WTC11 (cell line): ENCODE measurements at regions not wholly inside any gene's neighbourhood (a gene's known extent, or its start where the extent isn't known, plus 50 kb on each side); places are given as distances from the start of the nearest gene placed in this dataset.

Source experiments
- ATAC-seq: fragments of 200-7000 bp; cut with Tn5 transposase; 2 replicates; pipeline ENCODE4 v1.10.0; 2021; ENCODE audit warnings: mild to moderate bottlenecking, moderate library complexity
- CTCF ChIA-PET: fragments of 300-600 bp; sonication (Branson Sonifier 250); formaldehyde crosslinking; loops from one replicate; lab custom pipeline; 2021; ENCODE audit warnings: antibody characterized with exemption; lab: Charles Lee
- POLR2A ChIA-PET: fragments of 350-600 bp; sonication (Branson Sonifier 250); formaldehyde crosslinking; loops from one replicate; lab custom pipeline; 2021; ENCODE audit warnings: antibody characterized with exemption; lab: Charles Lee
- DNase-seq: peaks from one replicate; pipeline ENCODE4 v3.0.0; 2021; ENCODE audit warnings: low spot score
- H3K27ac Mint-ChIP-seq: 2 replicates; pipeline ENCODE4 v1.8.0; 2021; ENCODE audit warnings: mixed read lengths
- H3K27me3 Mint-ChIP-seq: 2 replicates; pipeline ENCODE4 v1.8.0; 2021; ENCODE audit warnings: low read depth, mild to moderate bottlenecking, moderate library complexity, mixed read lengths
- H3K36me3 Mint-ChIP-seq: 2 replicates; pipeline ENCODE4 v1.8.0; 2021; ENCODE audit warnings: mixed read lengths
- H3K4me1 Mint-ChIP-seq: 2 replicates; pipeline ENCODE4 v1.8.0; 2022; ENCODE audit warnings: mixed read lengths
- H3K4me3 Mint-ChIP-seq: 2 replicates; pipeline ENCODE4 v1.8.0; 2021; ENCODE audit warnings: mild to moderate bottlenecking, moderate library complexity, mixed read lengths
- H3K9me3 Mint-ChIP-seq: 2 replicates; pipeline ENCODE4 v1.8.0; 2021; ENCODE audit warnings: mixed read lengths
- AFF4 ChIP-seq: sonication (generic); formaldehyde crosslinking; IDR thresholded peaks from 2 replicates; pipeline ENCODE4 v1.8.1; 2023; ENCODE audit warnings: mild to moderate bottlenecking, missing genetic modification reagents, borderline replicate concordance
- FOXP1 ChIP-seq: sonication (generic); formaldehyde crosslinking; IDR thresholded peaks from 2 replicates; pipeline ENCODE4 v1.8.0; 2022; ENCODE audit warnings: missing genetic modification reagents, mild to moderate bottlenecking, moderate library complexity, borderline replicate concordance
- GTF2I ChIP-seq: fragments of 250-450 bp; sonication (Bioruptor Pico); conservative IDR thresholded peaks from 2 replicates; pipeline ENCODE4 v1.4.0; 2021; ENCODE audit warnings: mild to moderate bottlenecking
- IRF2 ChIP-seq: sonication (generic); formaldehyde crosslinking; IDR thresholded peaks from 2 replicates; pipeline ENCODE4 v1.8.0; 2022; ENCODE audit warnings: low read depth, missing genetic modification reagents, borderline replicate concordance
- SMAD3 ChIP-seq: sonication (generic); formaldehyde crosslinking; IDR thresholded peaks from 2 replicates; pipeline ENCODE4 v1.8.0; 2022; ENCODE audit warnings: missing genetic modification reagents, mild to moderate bottlenecking, borderline replicate concordance
- TP53 ChIP-seq: sonication (generic); formaldehyde crosslinking; IDR thresholded peaks from 2 replicates; pipeline ENCODE4 v1.8.1; 2023; ENCODE audit warnings: mild to moderate bottlenecking, missing genetic modification reagents
- ZNF396 ChIP-seq: fragments of 250-450 bp; sonication (Bioruptor Pico); IDR thresholded peaks from 2 replicates; pipeline ENCODE4 v1.8.0; 2021; ENCODE audit warnings: mild to moderate bottlenecking, moderate library complexity, borderline replicate concordance
- ZNF532 ChIP-seq: fragments of 250-450 bp; sonication (Bioruptor Pico); IDR thresholded peaks from 2 replicates; pipeline ENCODE4 v1.9.0; 2021; ENCODE audit warnings: mild to moderate bottlenecking, borderline replicate concordance
- ZSCAN18 ChIP-seq: fragments of 250-450 bp; sonication (Bioruptor Pico); IDR thresholded peaks from 2 replicates; pipeline ENCODE4 v2.1.2; 2022; ENCODE audit warnings: mild to moderate bottlenecking, moderate library complexity
- TF ChIP-seq, protein P1 (sequence below): sonication (generic); formaldehyde crosslinking; IDR thresholded peaks from 2 replicates; pipeline ENCODE4 v1.8.1; 2022; ENCODE audit warnings: missing genetic modification reagents, borderline replicate concordance
- TF ChIP-seq, protein P2 (sequence below): fragments of 250-450 bp; sonication (Bioruptor Pico); conservative IDR thresholded peaks from 2 replicates; pipeline ENCODE4 v1.9.0; 2021; ENCODE audit warnings: mild to moderate bottlenecking
- TF ChIP-seq, protein P3 (sequence below): sonication (generic); formaldehyde crosslinking; IDR thresholded peaks from 2 replicates; pipeline ENCODE4 v1.8.0; 2023; ENCODE audit warnings: missing genetic modification reagents, mild to moderate bottlenecking, borderline replicate concordance

DNA sequence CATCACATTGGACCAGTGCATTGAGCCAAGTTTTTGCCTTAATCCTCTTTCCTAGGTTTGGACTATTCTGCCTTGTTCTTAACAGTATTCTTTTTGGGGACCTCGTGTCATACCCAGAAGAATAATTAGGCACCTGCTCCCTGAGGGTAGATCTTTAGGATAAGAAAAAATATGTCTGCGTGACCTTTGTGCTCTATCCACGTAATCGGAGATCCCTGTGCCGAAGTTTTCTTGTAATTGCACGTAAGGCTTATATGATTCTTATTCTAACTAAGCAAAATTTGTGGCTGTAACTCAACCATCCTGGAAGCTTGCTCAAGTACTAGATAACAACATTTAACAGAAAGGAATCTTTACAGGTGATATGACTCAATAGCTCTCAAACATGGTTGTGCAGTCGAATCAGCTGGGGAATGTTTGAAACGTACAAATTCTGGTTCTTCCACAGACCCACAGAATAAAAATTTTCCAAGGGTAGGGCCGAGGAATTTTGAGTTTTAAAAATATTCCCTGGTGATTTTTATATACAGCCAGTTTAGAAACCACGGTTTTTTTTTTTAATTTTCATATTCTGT, 344.3 kb downstream of the GBA3 start (continued):
- TF ChIP-seq AFF4 (CRISPR knock-in tag) (no peak), TP53 (no peak), FOXP1 (no peak), ZNF532 (CRISPR knock-in tag) (no peak)

DNA sequence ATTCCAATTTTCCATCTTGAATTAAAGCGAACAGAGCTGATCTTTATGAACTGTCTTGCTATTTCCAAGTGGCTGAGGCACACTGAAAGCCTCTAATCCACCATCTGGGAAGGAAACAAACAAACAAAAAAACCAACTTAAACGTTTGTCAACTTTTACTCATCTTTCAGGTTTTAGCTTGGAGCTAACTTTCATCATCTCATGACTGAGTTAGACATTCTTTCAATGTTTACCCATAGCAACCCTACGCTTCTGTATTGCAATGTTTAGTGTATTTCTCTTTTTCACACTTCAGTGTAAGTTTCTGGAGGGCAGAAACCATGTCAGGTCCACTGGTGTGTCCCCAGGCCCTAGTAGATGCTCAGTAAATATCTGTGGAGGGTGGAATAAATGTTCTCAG, 343.8 kb downstream of the GBA3 start:
- DNase-seq (no peak), ATAC-seq (no peak)
- H3K4me3 Mint-ChIP-seq = no peak overlapping the region
- H3K36me3 Mint-ChIP-seq = no peaks in the 10 kb centered on the region
- H3K4me1 Mint-ChIP-seq = peaks cover 34% of the 10 kb centered on the region
- H3K9me3 Mint-ChIP-seq = peaks cover 7% of the 10 kb centered on the region
- ChIA-PET CTCF (no interaction called here), POLR2A (no interaction called here)
- peaks cover 26% of the 10 kb centered on the region for H3K27me3 Mint-ChIP-seq
- H3K27ac Mint-ChIP-seq = no peak overlapping the region
- TF ChIP-seq, protein P1, sequence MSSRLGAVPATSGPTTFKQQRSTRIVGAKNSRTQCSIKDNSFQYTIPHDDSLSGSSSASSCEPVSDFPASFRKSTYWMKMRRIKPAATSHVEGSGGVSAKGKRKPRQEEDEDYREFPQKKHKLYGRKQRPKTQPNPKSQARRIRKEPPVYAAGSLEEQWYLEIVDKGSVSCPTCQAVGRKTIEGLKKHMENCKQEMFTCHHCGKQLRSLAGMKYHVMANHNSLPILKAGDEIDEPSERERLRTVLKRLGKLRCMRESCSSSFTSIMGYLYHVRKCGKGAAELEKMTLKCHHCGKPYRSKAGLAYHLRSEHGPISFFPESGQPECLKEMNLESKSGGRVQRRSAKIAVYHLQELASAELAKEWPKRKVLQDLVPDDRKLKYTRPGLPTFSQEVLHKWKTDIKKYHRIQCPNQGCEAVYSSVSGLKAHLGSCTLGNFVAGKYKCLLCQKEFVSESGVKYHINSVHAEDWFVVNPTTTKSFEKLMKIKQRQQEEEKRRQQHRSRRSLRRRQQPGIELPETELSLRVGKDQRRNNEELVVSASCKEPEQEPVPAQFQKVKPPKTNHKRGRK (CRISPR knock-in tag) = no peak
- TF ChIP-seq, protein P2, sequence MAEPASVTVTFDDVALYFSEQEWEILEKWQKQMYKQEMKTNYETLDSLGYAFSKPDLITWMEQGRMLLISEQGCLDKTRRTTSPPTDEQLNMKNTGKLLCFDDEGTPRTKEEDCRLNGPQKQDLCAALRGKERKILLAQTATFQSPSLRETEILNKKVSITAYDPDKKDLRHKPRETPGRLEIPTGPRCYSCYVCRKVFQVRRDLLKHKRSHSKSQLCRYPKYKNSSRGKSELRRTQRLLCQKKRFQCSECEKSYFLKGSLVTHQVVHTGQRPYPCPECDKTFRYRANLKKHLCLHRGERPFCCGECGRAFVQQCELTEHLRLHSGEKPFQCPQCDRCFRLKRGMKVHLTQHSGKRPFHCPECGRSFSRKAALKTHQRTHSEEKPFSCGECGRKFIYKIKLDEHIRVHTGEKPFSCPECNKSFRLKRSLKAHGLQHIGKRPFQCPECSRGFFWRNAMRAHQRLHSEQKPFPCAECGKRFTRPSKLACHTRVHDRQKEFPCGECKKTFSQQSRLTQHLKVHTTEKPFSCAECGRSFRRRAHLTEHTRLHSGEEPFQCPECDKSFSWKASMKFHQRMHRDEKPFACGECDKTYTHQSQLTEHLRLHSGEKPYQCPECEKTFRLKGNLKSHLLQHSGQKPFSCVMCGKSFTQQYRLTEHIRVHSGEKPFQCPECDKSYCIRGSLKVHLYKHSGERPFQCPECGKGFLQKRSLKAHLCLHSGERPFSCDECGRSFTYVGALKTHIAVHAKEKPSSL (CRISPR knock-in tag) = no peak
- TF ChIP-seq GTF2I (CRISPR knock-in tag) (no peak), ZNF532 (CRISPR knock-in tag) (no peak), IRF2 (no peak), ZNF396 (CRISPR knock-in tag) (no peak), SMAD3 (no peak), ZSCAN18 (CRISPR knock-in tag) (no peak)
- TF ChIP-seq, protein P3, sequence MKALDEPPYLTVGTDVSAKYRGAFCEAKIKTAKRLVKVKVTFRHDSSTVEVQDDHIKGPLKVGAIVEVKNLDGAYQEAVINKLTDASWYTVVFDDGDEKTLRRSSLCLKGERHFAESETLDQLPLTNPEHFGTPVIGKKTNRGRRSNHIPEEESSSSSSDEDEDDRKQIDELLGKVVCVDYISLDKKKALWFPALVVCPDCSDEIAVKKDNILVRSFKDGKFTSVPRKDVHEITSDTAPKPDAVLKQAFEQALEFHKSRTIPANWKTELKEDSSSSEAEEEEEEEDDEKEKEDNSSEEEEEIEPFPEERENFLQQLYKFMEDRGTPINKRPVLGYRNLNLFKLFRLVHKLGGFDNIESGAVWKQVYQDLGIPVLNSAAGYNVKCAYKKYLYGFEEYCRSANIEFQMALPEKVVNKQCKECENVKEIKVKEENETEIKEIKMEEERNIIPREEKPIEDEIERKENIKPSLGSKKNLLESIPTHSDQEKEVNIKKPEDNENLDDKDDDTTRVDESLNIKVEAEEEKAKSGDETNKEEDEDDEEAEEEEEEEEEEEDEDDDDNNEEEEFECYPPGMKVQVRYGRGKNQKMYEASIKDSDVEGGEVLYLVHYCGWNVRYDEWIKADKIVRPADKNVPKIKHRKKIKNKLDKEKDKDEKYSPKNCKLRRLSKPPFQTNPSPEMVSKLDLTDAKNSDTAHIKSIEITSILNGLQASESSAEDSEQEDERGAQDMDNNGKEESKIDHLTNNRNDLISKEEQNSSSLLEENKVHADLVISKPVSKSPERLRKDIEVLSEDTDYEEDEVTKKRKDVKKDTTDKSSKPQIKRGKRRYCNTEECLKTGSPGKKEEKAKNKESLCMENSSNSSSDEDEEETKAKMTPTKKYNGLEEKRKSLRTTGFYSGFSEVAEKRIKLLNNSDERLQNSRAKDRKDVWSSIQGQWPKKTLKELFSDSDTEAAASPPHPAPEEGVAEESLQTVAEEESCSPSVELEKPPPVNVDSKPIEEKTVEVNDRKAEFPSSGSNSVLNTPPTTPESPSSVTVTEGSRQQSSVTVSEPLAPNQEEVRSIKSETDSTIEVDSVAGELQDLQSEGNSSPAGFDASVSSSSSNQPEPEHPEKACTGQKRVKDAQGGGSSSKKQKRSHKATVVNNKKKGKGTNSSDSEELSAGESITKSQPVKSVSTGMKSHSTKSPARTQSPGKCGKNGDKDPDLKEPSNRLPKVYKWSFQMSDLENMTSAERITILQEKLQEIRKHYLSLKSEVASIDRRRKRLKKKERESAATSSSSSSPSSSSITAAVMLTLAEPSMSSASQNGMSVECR (CRISPR knock-in tag) = no peak
